Stimulated activated naive CD8-positive, alpha-beta T cell treated with anti-CD3 and anti-CD28 coated beads, Interleukin-15, Interleukin-2, amounts not matched to agents 100 ng/mL and 50 ng/mL, for 24 hours (primary cell): ENCODE measurements at regions not wholly inside any gene's neighbourhood (a gene's known extent, or its start where the extent isn't known, plus 50 kb on each side); places are given as distances from the start of the nearest gene placed in this dataset.

ENCODE experiments used
- H3K27ac Mint-ChIP-seq: one replicate; pipeline ENCODE4 v1.8.0; 2021; ENCODE audit warnings: mild to moderate bottlenecking, mixed read lengths
- H3K27me3 Mint-ChIP-seq: one replicate; pipeline ENCODE4 v1.8.0; 2021; ENCODE audit warnings: mixed read lengths
- H3K36me3 Mint-ChIP-seq: one replicate; pipeline ENCODE4 v1.8.0; 2021; ENCODE audit warnings: low read depth, mixed read lengths
- H3K4me1 Mint-ChIP-seq: one replicate; pipeline ENCODE4 v1.8.0; 2021; ENCODE audit warnings: low read depth, mixed read lengths
- H3K4me3 Mint-ChIP-seq: one replicate; pipeline ENCODE4 v1.8.0; 2021; ENCODE audit warnings: mild to moderate bottlenecking, mixed read lengths
- H3K9me3 Mint-ChIP-seq: one replicate; pipeline ENCODE4 v1.8.0; 2021; ENCODE audit warnings: mixed read lengths

DNA sequence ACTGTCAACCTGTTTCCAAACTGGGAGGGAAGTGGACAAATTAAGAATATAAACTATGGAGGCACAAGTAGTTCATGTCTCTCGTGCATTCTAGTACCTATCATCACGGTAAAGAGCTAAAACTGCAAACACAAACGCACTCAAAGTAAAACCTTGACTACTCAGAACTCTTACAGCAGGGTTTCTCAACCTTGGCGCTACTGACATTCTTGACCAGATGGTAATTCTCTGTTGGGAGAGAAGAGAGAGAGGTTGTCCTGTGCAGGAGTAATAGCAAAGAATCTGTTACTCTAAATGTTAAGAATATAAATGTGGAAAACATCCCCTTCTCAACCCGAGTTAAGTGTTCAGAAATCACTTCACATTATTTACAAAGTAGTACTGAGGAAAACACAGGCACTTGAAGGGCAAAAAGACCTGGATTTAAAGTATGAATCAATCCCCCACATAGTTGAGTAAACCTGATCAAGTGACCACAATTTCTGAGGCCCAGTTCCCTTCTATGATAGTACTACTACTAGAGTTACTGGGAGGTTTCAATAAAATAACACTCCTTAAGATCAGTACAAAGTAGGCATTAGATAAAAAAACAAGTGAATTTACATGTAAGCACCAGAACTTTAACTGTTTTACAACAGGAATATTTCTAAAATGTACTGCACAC is 73.1 kb upstream of the ARHGAP32 start:
- no peaks in the 10 kb centered on the region for H3K9me3 Mint-ChIP-seq
- peaks cover 11% of the 10 kb centered on the region for H3K4me1 Mint-ChIP-seq

DNA sequence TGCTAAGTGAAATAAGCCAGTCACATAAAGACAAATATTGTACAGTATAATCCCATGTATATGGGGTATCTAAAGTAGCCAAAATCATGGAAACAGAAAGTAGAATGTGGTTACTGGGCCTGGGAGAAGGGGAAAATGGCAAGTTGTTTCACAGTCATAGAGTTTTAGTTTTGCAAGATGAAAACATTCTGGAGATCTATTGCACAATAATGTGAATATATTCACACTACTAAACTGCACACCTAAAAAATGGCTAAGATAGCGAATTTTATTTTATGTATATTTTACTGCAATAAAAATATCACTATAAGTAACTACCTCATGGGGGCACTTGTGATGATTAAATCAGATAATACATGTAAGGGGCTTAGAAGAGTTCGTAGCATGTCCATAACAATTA is 72.0 kb upstream of the ARHGAP32 start:
- H3K9me3 Mint-ChIP-seq = no peaks in the 10 kb centered on the region
- peaks cover 12% of the 10 kb centered on the region for H3K4me1 Mint-ChIP-seq
- H3K27ac Mint-ChIP-seq = no peak overlapping the region
- no peaks in the 10 kb centered on the region for H3K27me3 Mint-ChIP-seq
- no peak overlapping the region for H3K4me3 Mint-ChIP-seq
- H3K36me3 Mint-ChIP-seq = no peaks in the 10 kb centered on the region

More for the DNA sequence above, 73.1 kb upstream of the ARHGAP32 start:
- Mint-ChIP-seq H3K27me3 (no peaks in the 10 kb centered on the region), H3K27ac (no peak overlapping the region), H3K36me3 (no peaks in the 10 kb centered on the region), H3K4me3 (no peak overlapping the region)

DNA sequence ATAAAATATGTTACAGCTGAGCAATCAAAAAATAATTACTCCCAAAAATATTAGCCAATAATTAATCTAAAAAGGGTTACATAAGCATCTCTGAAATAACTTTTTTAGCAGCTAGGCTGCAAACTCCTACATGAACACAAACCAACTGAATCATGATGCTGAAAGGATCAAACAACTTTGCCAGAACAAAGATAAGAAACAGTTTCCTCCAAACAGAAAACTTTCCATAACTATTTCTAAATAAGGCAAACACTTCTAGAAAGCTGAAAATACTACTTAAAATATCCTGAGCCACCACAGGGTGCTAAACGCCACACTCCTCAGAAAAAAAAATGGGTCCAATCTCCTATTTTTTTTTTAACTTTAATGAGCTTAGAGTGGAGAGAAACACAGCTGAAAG is 68.6 kb upstream of the ARHGAP32 start:
- Mint-ChIP-seq H3K4me1 (peaks cover 12% of the 10 kb centered on the region), H3K36me3 (no peaks in the 10 kb centered on the region), H3K27me3 (no peaks in the 10 kb centered on the region), H3K9me3 (no peaks in the 10 kb centered on the region), H3K27ac (no peak overlapping the region), H3K4me3 (no peak overlapping the region)

DNA sequence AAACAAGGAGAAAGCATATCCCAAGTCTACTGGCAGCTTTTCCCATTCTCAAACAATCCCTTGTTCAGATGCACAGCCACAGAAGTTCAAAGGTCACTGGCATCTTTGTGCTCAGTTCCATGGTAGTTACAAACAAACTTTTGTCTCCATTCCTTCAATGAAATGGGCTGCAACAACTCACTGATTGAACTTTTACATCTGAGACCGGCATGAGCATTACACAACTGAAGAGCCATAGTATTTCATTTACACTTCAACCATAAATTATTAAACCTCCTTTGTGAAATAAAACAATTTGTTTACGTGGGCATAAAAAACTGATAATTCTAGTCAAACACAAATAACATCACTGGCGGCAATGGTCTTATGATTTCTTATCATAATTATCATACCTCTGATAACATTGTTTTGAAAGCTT is 67.8 kb upstream of the ARHGAP32 start:
- Mint-ChIP-seq H3K27ac (no peak overlapping the region), H3K36me3 (no peaks in the 10 kb centered on the region), H3K9me3 (no peaks in the 10 kb centered on the region), H3K4me3 (no peak overlapping the region), H3K27me3 (no peaks in the 10 kb centered on the region), H3K4me1 (peaks cover 10% of the 10 kb centered on the region)

DNA sequence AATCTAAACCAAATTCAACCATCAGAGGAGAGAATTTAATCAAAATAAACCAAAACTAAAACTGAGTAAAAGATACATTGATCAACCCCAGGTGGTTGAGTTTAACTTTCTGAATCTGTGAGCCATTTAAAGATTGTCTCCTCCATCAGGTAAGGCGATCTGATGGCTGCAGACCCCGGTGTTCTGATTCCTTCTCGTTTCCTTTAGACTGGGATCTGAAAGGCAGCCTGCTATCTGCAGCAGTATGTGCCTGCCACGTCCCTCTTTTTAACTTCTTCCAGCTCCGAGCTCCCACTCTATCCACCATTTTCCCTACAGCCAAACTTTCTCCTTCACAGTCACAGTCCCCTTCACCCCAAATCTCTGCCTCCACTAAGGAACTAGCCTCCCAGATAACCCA is 66.1 kb upstream of the ARHGAP32 start:
- H3K4me1 Mint-ChIP-seq = peaks cover 4% of the 10 kb centered on the region
- no peak overlapping the region for H3K27ac Mint-ChIP-seq
- no peak overlapping the region for H3K4me3 Mint-ChIP-seq

DNA sequence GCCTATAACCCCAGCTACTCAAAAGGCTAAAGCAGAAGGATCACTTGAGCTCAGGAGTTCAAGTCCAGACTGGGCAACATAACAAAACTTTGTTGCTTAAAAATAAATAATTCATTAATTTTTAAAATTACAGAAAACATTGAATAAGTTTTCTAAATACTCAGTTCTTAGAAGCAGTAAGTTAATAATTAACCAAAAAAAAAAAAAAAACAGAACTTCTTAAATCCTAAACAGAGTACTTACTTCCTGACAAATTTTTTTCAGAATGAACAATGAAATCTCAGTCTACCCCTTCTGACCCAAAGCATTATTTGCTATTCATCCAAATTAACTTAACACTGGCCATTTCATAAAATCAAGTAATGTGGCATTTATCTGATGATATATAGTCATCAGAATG is 65.4 kb upstream of the ARHGAP32 start:
- H3K27ac Mint-ChIP-seq = no peak overlapping the region
- H3K36me3 Mint-ChIP-seq = no peaks in the 10 kb centered on the region
- H3K4me3 Mint-ChIP-seq = no peak overlapping the region
- H3K27me3 Mint-ChIP-seq = no peaks in the 10 kb centered on the region
- H3K9me3 Mint-ChIP-seq = no peaks in the 10 kb centered on the region
- peaks cover 4% of the 10 kb centered on the region for H3K4me1 Mint-ChIP-seq

More for the DNA sequence above, 66.1 kb upstream of the ARHGAP32 start:
- Mint-ChIP-seq H3K27me3 (no peaks in the 10 kb centered on the region), H3K36me3 (no peaks in the 10 kb centered on the region), H3K9me3 (no peaks in the 10 kb centered on the region)

DNA sequence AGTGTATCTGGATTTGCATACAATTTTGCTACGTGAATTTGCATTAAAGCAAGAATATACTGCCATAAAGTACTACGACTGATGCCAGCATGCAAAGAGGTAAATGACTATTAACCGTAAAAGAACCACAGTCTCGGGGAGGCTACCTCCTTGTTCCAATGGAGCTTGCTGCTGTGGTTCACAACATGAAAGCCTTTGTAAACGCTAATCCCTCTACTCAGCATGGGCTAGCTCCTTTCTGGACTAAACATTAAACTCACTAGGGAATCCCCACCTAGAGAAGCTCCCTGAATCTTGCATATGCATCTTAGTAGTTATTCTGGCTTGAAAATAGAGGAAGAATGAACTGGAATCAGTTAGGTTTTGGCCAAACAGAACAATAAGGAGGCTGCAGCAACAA is 60.5 kb upstream of the ARHGAP32 start:
- no peaks in the 10 kb centered on the region for H3K9me3 Mint-ChIP-seq
- H3K27ac Mint-ChIP-seq = no peak overlapping the region
- no peaks in the 10 kb centered on the region for H3K27me3 Mint-ChIP-seq
- H3K36me3 Mint-ChIP-seq = no peaks in the 10 kb centered on the region
- no peak overlapping the region for H3K4me3 Mint-ChIP-seq
- H3K4me1 Mint-ChIP-seq = peaks cover 12% of the 10 kb centered on the region

DNA sequence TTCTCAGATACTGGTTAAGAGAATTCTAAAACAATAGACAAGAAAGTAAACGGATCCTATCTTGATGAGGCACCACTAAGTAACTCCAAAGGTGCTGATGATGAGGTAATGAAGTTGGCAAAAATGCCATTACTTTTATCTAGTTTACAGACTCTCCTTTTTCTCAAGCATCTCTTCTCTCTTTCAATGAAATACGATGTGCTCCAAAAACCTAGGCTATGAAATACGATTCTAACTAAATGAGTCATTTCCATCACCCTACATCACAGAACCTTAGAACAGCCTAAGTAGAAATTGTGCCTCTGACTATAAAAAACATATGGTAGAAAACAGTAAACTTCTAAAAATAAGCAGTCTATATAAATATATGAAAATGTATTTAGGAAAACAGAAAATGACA is 58.9 kb upstream of the ARHGAP32 start:
- Mint-ChIP-seq H3K36me3 (no peaks in the 10 kb centered on the region), H3K4me1 (peaks cover 25% of the 10 kb centered on the region), H3K27me3 (no peaks in the 10 kb centered on the region), H3K27ac (no peak overlapping the region), H3K9me3 (no peaks in the 10 kb centered on the region), H3K4me3 (no peak overlapping the region)

DNA sequence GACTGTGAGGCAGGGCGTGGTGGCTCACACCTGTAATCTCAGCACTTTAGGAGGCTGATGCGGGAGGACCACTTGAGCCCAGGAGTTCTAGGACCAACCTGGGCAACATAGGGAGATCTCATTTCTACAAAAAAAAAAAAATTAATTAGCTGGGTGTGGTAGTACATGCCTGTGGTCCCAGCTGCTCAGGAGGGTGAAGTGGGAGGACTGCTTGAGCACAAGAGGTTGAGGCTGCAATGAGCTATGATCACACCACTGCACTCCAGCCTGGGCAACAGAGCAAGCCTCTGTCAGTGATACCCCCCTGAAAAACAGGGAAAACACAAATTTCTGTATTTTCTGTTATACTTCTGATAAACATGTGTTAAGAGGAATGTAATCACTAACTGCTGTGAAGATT is 57.8 kb upstream of the ARHGAP32 start:
- H3K36me3 Mint-ChIP-seq = no peaks in the 10 kb centered on the region
- no peak overlapping the region for H3K4me3 Mint-ChIP-seq
- H3K4me1 Mint-ChIP-seq = peaks cover 25% of the 10 kb centered on the region
- H3K27me3 Mint-ChIP-seq = no peaks in the 10 kb centered on the region
- no peak overlapping the region for H3K27ac Mint-ChIP-seq
- H3K9me3 Mint-ChIP-seq = no peaks in the 10 kb centered on the region

DNA sequence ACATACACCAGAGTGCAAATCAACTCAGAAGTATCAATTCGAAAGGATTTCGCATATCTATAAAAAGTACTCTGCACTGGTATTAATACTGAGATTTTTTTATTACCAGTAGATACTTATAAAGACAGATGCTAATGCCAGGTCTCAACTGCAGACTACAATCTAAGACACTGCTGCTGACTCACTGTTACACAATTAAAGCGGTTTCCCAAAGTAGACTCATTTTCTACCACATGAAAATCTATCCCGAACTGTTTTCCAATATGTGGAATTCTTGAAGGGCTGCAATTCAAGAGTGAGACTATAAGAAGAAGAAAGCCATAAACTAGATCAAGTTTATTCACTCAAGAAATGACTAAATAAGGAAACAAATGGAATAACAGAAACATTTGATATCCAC is 57.2 kb upstream of the ARHGAP32 start:
- no peaks in the 10 kb centered on the region for H3K9me3 Mint-ChIP-seq
- no peaks in the 10 kb centered on the region for H3K27me3 Mint-ChIP-seq
- no peaks in the 10 kb centered on the region for H3K36me3 Mint-ChIP-seq
- H3K4me3 Mint-ChIP-seq = no peak overlapping the region
- H3K4me1 Mint-ChIP-seq = peaks cover 25% of the 10 kb centered on the region
- H3K27ac Mint-ChIP-seq = no peak overlapping the region

DNA sequence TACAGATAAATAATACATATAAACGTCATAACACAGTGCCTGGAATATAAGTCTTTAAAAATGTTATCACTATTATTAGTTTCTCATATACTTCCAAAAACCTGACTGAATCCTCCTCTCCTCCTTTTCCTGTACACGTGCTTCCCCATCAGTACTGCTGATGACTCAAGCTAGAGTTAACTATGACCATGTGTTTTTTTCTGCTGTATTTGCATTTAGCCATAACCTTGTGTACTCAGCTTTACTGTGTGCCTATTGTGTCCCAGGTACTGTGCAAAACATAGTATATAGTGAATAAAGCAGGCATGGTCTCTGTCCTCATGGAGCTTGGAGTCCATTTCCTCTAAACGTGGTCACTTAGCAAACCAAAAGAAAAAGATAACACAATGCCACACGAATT is 56.5 kb upstream of the ARHGAP32 start:
- H3K9me3 Mint-ChIP-seq = no peaks in the 10 kb centered on the region
- H3K4me1 Mint-ChIP-seq = peaks cover 28% of the 10 kb centered on the region
- H3K4me3 Mint-ChIP-seq = no peak overlapping the region
- H3K27me3 Mint-ChIP-seq = no peaks in the 10 kb centered on the region
- H3K36me3 Mint-ChIP-seq = no peaks in the 10 kb centered on the region
- H3K27ac Mint-ChIP-seq = no peak overlapping the region

DNA sequence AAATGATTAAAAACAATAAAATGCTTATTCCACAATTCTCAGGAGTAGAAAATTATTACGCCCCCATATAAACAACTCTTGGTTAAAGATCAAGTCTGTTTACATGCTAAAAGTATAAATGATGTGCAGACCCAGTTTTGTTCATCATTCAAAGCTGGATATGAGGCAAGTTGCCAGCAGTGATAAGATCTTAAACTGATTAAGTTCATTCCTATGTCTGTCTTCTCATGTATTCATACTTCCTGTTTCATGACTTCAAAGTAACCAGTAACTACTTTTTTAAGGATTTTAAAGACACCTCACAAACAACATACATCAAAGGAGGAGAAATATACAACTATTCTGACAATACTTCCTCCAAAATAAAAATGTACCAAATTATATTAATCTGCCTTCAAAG is 55.0 kb upstream of the ARHGAP32 start:
- Mint-ChIP-seq H3K4me3 (no peak overlapping the region), H3K27me3 (no peaks in the 10 kb centered on the region), H3K4me1 (peaks cover 37% of the 10 kb centered on the region), H3K36me3 (no peaks in the 10 kb centered on the region), H3K9me3 (no peaks in the 10 kb centered on the region), H3K27ac (no peak overlapping the region)

DNA sequence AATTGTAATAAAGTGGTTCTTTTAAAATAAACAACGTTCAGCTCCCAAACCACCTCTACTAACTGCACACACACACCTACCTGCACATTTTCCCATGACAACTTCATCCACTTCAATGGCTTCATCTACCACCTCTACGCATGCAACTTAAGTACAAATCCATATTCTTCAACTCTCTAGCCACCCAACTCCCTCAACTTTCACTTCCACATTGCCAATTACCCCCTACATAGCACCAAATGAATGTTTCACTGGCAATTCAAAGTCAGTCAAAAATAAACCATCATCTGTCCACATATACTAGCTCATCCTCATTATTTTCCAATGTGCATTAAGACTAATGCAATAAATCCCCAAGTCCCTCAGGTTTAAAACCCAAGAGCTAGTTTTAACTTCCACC is 50.7 kb upstream of the ARHGAP32 start:
- Mint-ChIP-seq H3K9me3 (no peaks in the 10 kb centered on the region), H3K27ac (no peak overlapping the region), H3K4me1 (peaks cover 32% of the 10 kb centered on the region), H3K27me3 (no peaks in the 10 kb centered on the region), H3K4me3 (no peak overlapping the region), H3K36me3 (peaks cover 2% of the 10 kb centered on the region)
